Lower leg skin (tissue), 3 donors: ENCODE measurements at regions not wholly inside any gene's neighbourhood (a gene's known extent, or its start where the extent isn't known, plus 50 kb on each side); places are given as distances from the start of the nearest gene placed in this dataset.

Experiments used
- CTCF ChIP-seq, 3 donors: fragments of 450-650 bp; IDR thresholded peaks; one replicate each; pipeline ENCODE4 v1.5.1; 2016; ENCODE audit warnings: antibody characterized with exemption in 3 of 3, mild to moderate bottlenecking in 3 of 3, moderate library complexity in 2 of 3
- POLR2A ChIP-seq, 2 donors: fragments of 450-650 bp; IDR thresholded peaks; one replicate each; pipeline ENCODE4 v1.6.1; 2016 to 2017; ENCODE audit warnings: antibody characterized with exemption in 2 of 2, mild to moderate bottlenecking in 1 of 2, moderate library complexity in 1 of 2

- TF ChIP-seq CTCF (IDR thresholded peaks at IDR 0.05) (no peak), POLR2A (IDR thresholded peaks at IDR 0.05) (no peak)
These were observed 155.4 kb downstream of the FNDC1 start for GRCh38 chr6:159324596-159324995.
